ENCODE measurements at regions not wholly inside any gene's neighbourhood (a gene's known extent, or its start where the extent isn't known, plus 50 kb on each side); places are given as distances from the start of the nearest gene placed in this dataset.

- TF ChIP-seq CTCF (IDR thresholded peaks at IDR 0.05; ENCODE audit: low read depth, low read length, poor library complexity, severe bottlenecking), result no peak
- no peak for TF ChIP-seq EZH2phosphoT487 (IDR thresholded peaks at IDR 0.05; ENCODE audit: borderline replicate concordance, low read length)
These were observed 140.2 kb upstream of the LYSMD4 start for GRCh38 chr15:99873451-99873850.
